Rectal smooth muscle tissue (tissue), 1 donor: ENCODE measurements at regions not wholly inside any gene's neighbourhood (a gene's known extent, or its start where the extent isn't known, plus 50 kb on each side); places are given as distances from the start of the nearest gene placed in this dataset.

Experiments
- H3K27ac ChIP-seq: one replicate; pipeline ENCODE4 v1.7.0; 2013; ENCODE audit warnings: low read depth, low read length, inconsistent platforms
- H3K27me3 ChIP-seq: one replicate; pipeline ENCODE4 v1.7.0; 2013; ENCODE audit warnings: low read length; ENCODE audit not compliant: control insufficient read depth, insufficient read depth
- H3K36me3 ChIP-seq: one replicate; pipeline ENCODE4 v1.7.0; 2013; ENCODE audit warnings: low read length; ENCODE audit not compliant: control insufficient read depth, insufficient read depth
- H3K4me1 ChIP-seq: one replicate; pipeline ENCODE4 v1.7.0; 2013; ENCODE audit warnings: low read length; ENCODE audit not compliant: control insufficient read depth, insufficient read depth
- H3K4me3 ChIP-seq: one replicate; pipeline ENCODE4 v1.7.0; 2013; ENCODE audit warnings: low read length
- H3K9ac ChIP-seq: one replicate; pipeline ENCODE4 v1.7.0; 2013; ENCODE audit warnings: low read length

- no peaks in the 10 kb centered on the region for H3K4me1 ChIP-seq
- no peaks in the 10 kb centered on the region for H3K36me3 ChIP-seq
- H3K9ac ChIP-seq = no peak overlapping the region
- no peak overlapping the region for H3K27ac ChIP-seq
- no peaks in the 10 kb centered on the region for H3K27me3 ChIP-seq
- H3K4me3 ChIP-seq = no peak overlapping the region
Observed at GRCh38 chr14:65249471-65250161, 147.3 kb upstream of the MAX start.

DNA sequence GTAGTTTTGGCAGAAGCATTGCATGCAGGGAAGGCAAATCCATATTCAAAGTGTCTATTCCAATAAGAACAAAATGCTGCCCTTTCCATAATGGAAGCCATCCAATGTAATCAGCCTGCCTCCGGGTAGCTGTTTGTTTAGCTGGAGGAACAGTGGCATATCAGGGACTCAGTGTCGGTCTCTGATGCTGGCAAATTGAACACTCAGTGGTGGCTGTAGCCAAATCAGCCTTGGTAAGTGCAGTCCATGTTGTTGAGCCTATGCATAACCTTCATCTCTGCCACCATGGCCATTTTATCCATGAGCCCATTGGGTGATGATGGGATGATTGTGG is 147.8 kb upstream of the MAX start:
- H3K4me1 ChIP-seq = no peaks in the 10 kb centered on the region
- H3K4me3 ChIP-seq = no peak overlapping the region
- no peak overlapping the region for H3K9ac ChIP-seq
- H3K27me3 ChIP-seq = no peaks in the 10 kb centered on the region
- H3K27ac ChIP-seq = no peak overlapping the region
- H3K36me3 ChIP-seq = no peaks in the 10 kb centered on the region

DNA sequence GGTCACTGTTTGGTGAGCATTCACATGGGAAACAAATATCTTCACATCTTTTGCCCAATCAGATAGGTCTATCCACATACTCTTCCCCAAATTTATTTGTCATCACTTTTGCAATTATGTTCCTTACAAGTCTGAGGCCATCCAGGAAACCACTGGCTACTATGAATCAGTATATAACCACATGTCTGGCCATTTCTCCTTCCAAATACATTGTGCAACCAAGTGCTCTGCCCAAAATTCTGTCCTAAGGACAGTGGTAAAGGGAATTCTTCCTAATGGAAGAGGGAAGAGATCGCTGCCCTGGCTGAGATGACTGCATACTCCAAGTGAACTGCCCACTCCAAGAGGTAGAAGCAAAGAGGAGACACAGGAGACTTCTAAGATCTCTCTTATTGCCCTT is 148.9 kb upstream of the MAX start:
- Histone ChIP-seq H3K27ac (no peak overlapping the region), H3K4me3 (no peak overlapping the region)

DNA sequence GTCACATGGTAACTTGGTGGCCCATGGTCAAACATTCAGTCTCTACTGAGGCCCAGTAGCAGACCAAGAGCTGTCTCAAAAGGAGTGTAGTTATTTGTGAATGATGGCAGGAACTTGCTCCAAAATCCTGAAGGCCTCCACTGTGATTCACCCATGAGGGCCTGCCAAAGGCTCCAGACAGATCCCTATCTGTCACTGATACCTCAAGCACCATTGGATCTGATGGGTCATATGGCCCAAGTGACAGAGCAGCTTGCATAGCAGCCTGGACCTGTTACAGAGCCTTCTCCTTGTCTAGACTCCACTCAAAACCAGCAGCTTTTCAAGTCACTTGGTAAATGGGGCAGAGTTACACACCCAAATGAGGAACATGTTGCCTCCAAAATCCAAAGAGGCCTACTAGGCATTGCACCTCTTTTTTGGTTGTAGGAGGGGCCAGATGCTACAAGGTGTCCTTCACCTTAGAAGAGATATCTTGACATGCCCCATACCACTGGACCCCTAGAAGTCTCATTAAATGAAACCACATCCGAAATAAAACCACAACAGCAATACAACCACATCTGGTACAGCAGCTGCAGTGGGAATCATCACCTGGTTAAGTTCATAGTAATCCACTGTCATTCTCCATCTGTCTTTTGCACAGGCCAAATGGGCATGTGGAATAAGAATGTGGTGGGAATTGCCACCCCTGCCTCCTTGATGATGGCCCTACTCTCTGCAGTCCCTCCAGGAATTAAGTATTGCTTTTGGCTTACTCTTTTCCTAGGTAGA is 150.4 kb upstream of the MAX start:
- H3K36me3 ChIP-seq = no peaks in the 10 kb centered on the region
- H3K4me3 ChIP-seq = no peak overlapping the region
- no peak overlapping the region for H3K9ac ChIP-seq
- H3K4me1 ChIP-seq = no peaks in the 10 kb centered on the region
- H3K27me3 ChIP-seq = no peaks in the 10 kb centered on the region
- no peak overlapping the region for H3K27ac ChIP-seq

More for the DNA sequence above, 148.9 kb upstream of the MAX start:
- Histone ChIP-seq H3K4me1 (no peaks in the 10 kb centered on the region), H3K36me3 (no peaks in the 10 kb centered on the region), H3K27me3 (no peaks in the 10 kb centered on the region), H3K9ac (no peak overlapping the region)

DNA sequence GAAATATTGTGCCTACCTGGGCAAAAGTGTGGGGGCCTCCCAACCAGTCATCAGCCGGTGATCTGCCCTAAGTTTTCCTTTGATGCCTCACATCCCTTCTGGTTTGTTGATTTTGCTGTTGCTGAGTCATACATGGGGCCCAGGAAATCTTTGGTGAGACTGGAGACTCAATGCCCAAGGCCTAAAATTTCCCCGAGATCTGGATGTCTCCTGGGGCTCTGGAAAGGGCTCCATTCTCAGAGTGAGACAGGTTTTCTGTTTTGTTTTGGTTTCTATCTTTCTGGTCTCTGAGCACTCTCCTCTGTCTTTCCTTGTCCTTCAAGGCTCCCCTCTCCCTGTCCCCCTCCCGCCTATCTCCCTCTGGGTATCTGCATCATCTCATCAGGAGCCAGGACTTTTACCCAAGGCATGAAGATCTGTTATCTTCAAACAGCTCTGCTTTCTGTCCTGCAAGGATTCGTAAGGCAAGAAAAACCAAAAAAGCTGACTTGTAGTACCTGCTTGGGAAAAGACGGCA is 152.8 kb upstream of the MAX start:
- no peaks in the 10 kb centered on the region for H3K4me1 ChIP-seq
- H3K9ac ChIP-seq = no peak overlapping the region
- no peak overlapping the region for H3K27ac ChIP-seq
- H3K27me3 ChIP-seq = no peaks in the 10 kb centered on the region
- no peak overlapping the region for H3K4me3 ChIP-seq
- H3K36me3 ChIP-seq = no peaks in the 10 kb centered on the region

DNA sequence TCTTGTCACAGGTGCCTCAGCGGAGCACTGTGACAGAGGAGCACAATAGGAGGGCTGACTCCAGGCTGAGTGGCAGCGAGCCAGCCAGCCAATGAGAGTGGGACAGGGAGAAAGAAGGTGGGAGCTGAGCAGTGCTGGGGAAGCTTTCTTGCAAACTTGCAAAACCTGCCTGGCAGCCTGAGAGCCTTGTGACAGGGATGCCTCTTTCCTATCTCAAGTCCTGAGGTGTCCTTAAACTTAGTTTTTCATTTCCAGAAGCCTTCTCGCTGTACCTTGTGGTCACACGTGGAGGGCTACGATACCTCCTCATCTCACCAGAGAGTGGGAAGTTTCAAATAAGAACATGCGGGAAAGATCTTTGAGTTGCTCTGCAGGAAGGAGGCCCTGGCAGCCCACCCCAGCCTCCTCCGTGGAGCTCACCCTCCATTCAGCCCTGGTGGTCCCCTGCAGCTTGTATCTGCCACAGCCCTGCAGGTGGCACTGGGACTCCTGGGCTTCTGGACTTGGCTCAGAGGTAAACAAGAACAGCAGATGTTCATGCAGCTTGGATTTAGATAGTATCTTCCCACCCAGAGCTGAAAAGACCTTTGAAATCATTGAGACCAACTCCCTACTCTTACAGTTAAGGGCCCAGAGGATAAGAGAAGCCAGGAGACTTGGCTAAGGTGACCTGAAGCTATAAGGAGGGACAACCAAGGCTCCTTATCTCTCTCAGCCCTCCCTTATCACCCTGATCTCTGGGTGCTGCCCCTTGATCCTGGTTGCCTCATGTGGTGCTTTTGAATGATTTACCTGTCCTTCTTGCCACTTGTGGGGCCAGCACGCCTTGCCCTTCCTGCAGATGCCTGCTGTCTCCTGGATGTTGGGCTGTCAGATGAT is 153.5 kb upstream of the MAX start:
- Histone ChIP-seq H3K27me3 (no peaks in the 10 kb centered on the region), H3K9ac (no peak overlapping the region), H3K4me3 (no peak overlapping the region), H3K36me3 (no peaks in the 10 kb centered on the region), H3K4me1 (no peaks in the 10 kb centered on the region), H3K27ac (no peak overlapping the region)

GRCh38 chr14:65256714-65257113 is 154.4 kb upstream of the MAX start:
- H3K36me3 ChIP-seq = no peaks in the 10 kb centered on the region
- H3K27ac ChIP-seq = no peak overlapping the region
- no peak overlapping the region for H3K4me3 ChIP-seq
- H3K9ac ChIP-seq = no peak overlapping the region
- no peaks in the 10 kb centered on the region for H3K4me1 ChIP-seq
- H3K27me3 ChIP-seq = no peaks in the 10 kb centered on the region

DNA sequence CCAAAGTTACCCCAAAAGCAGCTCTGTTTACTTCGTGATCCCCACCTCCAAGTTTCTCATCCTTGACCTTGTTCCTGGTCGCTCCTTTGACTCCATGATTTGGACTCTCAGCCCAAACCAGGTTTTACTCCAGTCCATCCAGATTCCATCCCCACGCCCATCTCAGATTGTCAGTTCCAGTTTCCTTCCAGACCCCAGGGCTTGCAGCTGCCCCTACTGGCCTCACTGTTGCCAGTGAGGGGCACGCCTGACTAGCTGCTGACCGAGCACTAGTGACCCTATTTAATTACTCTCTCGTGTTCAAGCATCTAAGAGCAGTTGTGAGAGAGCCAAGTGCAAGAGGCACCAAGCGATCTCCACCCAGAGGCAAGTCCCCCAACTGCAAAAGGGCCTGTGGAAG is 155.1 kb upstream of the FUT8 start:
- Histone ChIP-seq H3K9ac (no peak overlapping the region), H3K27ac (no peak overlapping the region), H3K36me3 (no peaks in the 10 kb centered on the region), H3K27me3 (no peaks in the 10 kb centered on the region), H3K4me1 (no peaks in the 10 kb centered on the region), H3K4me3 (no peak overlapping the region)

DNA sequence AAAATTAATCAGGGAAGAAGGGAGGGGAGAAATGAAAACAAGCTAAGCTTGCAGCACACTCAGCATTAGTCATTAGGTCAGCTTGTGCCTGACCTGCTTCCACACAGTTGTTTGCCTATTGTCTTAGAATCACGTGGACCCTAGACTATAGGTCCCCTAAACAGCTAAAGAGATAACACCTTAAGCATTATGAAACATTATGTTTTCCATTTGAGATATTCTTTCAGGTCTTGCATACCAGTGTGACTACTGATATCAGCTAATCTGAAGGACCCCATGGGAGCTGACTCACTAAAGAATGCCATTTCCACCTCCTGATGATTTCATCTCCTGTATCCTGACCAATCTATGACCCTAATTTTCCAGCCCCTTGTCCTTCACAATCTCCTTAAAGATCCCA is 154.1 kb upstream of the FUT8 start:
- Histone ChIP-seq H3K27me3 (no peaks in the 10 kb centered on the region), H3K4me1 (no peaks in the 10 kb centered on the region), H3K4me3 (no peak overlapping the region), H3K36me3 (no peaks in the 10 kb centered on the region), H3K9ac (no peak overlapping the region), H3K27ac (no peak overlapping the region)

- Histone ChIP-seq H3K4me1 (no peaks in the 10 kb centered on the region), H3K27me3 (no peaks in the 10 kb centered on the region), H3K4me3 (no peak overlapping the region), H3K27ac (no peak overlapping the region), H3K36me3 (no peaks in the 10 kb centered on the region), H3K9ac (no peak overlapping the region)
Observed at GRCh38 chr14:65259000-65259399, 153.5 kb upstream of the FUT8 start.

DNA sequence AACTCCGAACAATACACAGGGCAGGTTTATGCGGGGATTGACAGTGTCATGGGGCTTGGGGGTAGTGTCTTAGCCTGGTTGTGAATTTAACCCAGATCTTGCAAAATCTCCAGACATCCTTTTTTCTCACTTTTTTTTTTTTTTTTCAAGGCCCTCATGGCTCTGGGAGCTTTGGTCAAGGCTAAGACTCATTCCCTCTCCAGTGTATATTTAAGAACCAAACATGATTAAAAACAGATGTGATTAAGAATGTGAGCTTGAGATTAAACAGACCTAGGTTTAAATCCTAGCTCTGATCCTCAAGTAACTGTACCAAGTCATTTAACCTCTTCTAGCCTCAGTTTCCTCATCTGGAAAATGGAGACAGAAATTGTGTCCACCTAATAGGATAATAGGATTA is 151.7 kb upstream of the FUT8 start:
- no peaks in the 10 kb centered on the region for H3K4me1 ChIP-seq
- H3K4me3 ChIP-seq = no peak overlapping the region
- H3K9ac ChIP-seq = no peak overlapping the region
- H3K27ac ChIP-seq = no peak overlapping the region
- H3K27me3 ChIP-seq = no peaks in the 10 kb centered on the region
- H3K36me3 ChIP-seq = no peaks in the 10 kb centered on the region

- no peak overlapping the region for H3K4me3 ChIP-seq
- no peaks in the 10 kb centered on the region for H3K36me3 ChIP-seq
- no peaks in the 10 kb centered on the region for H3K4me1 ChIP-seq
- no peak overlapping the region for H3K27ac ChIP-seq
- H3K27me3 ChIP-seq = no peaks in the 10 kb centered on the region
- no peak overlapping the region for H3K9ac ChIP-seq
Observed at GRCh38 chr14:65261425-65261920, 151.1 kb upstream of the FUT8 start.
